Hematopoietic multipotent progenitor cell treated with erythropoietin and hydrocortisone succinate and interleukin-3 and kit ligand, for 6 days (in vitro differentiated cells): ENCODE measurements at regions not wholly inside any gene's neighbourhood (a gene's known extent, or its start where the extent isn't known, plus 50 kb on each side); places are given as distances from the start of the nearest gene placed in this dataset.
A peak's percentile ranks its signal among the peaks of the same experiment; 100 is the strongest.

Source experiments
- DNase-seq: peaks from one replicate; pipeline ENCODE4 v3.0.0-alpha.2; 2015

DNA sequence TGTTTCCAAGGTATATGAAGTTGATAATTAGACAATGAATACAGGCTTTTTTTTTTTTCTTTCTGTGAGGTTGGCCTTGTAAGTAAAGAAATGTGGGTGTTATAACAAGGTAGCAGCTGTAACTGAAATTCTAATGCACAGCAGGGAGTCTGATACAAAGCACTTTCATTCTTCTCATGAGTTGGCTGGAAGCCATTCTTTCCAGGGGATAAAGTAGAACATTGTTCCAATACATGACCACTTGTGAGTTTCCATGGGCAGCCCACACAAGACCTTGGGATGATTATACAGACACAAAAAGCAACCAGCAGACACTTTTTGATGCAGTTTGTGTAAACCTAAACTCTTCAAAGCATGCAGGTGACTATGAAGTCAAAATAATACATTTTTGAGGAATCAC, 1785.9 kb upstream of the WWC1 start:
- no peak for DNase-seq

DNA sequence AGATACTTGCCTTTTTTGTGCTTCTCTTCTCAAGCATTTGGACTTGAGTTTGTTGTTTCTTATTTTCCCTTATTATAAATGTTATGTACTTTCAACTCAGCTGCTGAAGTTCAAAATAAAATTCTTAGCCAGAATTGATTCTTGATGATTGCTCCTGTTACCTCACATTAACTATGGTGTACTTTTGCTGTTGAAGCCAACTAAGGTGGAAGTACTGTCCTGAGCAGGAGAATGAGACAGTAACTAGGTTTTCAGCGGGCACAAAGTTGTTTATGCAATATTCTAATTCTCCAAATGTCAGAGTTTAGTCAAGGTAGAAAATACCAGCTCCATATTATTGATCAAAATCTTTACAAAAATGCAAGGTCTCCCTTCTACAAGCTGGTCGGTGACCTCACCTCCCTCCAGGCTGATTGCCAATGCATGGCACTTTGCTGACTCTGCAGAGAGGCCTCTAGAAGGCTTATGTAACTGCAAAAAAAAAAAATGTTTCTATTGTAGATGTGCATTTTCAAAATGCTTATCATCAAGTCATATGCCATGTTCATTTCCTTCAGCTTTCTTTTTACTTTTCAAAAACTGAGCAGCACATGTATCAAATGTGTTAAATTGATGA, 1783.5 kb upstream of the WWC1 start:
- DNase-seq = no peak

DNA sequence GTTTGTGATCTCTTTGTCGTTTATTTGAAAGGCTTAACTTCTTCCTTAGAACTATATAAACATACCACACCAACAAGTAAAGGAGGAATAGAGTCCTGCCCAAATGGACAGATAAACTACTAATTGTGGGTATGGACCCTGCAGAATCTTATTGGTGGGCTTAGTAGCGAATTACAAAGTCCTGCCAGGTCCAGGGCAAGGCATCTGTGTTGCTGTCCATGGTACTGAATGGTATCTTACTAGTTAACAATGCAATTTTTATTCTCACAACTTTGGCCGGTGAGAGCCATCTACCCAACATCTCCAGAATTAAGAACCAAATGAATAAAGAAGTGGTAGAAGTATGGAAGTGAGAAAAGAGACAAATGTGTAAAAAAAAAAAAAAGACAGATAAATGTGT, 1782.4 kb upstream of the WWC1 start:
- DNase-seq = peak; percentile 63

DNA sequence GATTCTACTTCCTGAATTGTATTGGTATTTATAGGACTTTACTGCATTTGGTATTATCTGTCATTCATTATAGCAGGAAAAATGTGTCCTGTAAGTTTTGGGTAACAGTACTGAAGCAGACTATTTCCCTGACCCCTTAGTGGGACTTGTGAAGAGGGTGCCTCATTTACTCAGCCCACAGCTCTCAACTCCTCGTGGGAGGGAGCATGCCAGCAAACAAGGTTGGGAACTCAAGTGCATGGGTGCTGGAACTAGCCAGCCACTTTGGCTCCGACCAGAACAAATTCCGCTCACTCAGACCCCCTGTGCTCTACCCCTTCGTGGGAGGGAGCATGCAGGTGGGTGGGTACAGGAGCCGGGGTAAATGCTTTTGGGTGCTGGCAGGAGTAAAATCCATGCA, 1773.5 kb upstream of the WWC1 start:
- no peak for DNase-seq

DNA sequence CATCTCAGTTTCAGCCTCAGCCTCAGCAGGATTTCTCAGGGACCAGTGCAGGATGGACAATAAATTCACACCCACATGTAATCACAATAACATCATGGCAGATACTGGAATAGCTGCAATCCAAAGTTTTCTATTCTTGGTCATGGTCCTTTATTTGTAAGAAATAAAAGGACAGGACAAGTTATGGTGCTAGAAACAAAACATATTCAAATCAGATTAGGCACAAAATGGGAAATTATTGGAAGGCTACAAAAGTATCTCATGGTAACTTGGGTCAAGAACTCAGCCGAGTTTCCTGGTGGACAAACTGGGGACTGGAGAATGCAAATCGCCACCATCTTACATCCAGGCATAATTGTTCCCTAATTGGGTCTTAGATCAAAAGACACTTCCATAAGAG, 1768.2 kb upstream of the WWC1 start:
- no peak for DNase-seq

DNA sequence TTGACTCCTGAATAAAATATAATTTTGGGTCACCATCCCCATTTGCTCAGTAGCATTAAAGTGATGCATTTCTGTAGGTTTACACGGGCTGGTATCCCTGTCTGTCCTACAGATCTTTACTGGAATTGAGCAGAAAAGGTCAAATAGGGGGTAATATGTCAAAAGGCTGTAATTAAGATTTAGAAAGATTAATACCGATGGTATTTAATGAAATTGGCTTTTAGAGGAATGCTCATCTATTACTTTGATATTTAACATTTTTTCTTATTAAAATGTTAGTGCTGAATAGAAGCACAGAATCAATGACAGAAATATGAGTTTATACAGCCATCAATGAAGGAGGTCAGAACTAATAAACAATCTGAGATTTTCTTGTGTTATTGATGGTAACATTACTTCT, 1762.2 kb upstream of the WWC1 start:
- no peak for DNase-seq

DNA sequence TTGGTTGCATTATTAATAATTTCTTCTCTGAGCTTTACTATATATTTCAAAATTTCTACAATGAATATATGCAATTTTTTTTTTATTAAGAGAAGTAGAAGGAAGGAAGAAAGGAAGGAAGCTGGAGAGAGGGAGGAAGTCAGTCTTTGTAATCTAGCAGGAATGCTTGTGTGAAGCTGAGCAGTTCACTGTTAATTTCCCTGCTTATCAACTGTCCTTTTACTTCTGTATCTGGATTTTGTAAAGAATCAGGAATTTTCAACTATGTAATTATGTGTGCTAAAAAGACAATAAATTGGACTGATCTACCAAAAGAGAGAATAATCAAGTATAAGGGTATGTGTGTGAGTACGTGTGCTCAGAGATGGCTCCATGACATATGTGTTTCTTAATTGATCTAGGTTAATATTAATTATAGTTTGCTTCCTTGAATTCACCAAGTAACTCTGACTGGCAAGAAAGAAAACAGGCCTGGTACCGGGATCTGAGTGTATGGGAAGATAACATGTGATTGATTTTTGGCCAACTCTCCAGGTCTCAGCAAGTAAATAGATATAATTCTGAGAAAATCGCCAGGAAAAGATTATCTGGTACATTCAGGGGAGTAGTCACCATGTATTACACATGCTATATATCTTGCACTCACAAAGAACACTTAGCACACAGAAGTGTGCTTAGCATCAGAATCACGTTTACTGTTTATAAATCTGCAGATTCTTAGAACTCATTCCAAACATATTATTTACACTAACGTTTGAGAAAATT, 1758.8 kb upstream of the WWC1 start:
- no peak for DNase-seq

DNA sequence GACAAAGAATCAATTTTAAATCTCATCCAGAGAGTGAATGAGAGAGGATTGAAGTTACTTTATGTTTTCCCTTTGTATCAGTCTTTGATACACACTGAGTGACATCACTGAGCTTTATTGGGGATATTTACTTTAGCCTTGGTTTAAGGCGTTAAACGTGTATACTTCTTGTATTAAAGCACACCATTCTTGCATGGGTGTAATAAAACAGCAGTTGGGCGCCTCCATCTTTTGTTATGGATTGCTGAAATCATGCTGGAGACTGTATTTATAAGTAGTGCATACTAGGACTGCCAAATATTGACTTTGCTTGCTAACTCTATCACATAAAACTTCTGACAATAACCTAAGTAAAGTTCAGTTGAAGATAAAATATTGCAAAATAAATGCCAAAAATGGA, 1755.8 kb upstream of the WWC1 start:
- DNase-seq = no peak

DNA sequence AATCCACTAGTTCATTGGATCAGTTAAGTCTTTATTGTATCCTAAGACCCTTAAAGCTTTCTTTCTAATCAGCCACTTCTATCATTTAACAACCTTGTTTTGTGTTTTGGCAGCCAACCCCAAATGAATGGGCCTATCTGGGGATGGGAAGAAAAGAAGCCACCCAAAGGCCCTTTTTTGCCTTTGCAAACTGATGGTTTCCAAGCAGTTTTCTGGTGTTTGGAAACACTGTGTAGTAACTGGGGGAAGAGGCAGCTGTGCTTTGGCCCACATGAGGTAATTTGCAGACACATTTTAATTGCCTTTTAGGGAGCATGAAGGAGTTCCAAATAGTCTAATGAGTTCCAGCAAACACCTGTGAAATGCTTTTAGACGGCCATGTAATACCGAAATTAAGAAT, 1751.3 kb upstream of the WWC1 start:
- no peak for DNase-seq

DNA sequence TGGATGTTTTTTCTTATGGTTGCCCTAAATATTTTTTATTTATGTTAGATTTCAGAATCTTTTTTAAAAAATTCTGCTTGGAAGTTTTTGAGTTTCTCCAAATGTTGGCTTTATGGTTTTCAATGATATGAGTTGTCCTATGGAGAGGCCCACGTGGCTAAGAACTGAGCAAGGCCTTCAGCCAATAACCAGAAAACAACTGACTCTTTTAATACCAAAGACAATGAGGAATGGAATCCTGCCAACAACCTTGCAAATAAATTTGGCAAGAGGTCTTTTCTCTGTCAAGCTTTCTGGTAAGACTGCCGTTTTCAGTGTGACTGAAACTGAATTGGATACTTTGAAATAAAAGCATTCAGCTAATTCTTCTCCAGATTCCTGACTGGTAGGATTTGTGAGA, 1740.1 kb upstream of the WWC1 start:
- DNase-seq = no peak

DNA sequence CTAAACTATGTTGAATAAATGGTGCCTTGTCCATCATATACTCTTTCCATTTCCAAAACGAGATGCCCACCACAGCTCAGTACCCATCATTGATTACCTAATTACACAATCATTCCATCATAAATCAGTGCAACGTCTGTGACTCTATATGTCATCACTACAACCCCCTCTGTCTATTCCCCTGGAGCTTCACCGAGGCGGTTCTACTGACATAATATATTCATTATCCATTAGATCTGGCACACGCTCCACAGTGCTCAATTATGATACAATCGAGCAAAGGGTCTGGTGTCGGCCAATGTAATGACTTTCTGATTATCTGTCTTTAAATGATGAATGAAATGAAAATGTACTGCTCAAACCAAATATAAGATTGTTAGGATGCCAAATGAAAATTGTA, 1737.7 kb upstream of the WWC1 start:
- DNase-seq = no peak

DNA sequence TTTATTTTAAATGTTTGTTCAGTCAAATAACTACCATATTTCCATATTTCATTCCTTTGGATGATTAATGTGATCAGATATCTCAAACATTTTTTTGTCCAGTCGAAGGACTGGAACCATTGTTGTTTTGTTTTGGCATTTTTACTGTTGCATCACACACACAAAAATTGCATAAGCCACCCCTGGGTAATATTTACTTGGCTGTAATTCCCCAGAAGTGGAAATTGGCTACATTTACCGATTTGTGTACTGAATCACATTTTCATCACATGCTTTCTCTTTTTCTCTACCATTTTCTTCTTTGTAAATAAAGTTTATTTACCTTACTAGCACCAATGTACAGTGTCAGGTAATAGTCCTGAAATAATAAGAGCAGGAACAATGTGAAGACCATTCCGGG, 1729.7 kb upstream of the WWC1 start:
- DNase-seq = no peak

DNA sequence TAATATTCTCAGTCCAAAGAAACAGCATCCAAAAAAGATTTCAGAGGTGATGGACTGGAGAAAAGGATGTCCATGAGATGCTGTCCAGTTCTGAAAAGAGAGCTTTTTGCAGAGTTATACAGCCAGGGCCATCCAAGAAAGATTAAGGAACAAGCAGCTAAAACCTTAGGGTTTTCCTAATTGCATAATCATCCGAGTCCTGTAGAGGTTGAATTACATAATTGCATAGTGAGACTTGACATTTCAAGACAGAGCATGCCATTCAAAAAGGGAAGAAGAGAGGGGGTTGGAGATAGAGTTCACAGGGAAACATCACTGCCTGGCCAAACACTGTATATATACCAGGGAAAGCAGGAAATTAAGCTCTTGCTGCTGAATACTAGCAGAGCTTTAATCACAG, 1729.2 kb upstream of the WWC1 start:
- DNase-seq = peak; percentile 1

DNA sequence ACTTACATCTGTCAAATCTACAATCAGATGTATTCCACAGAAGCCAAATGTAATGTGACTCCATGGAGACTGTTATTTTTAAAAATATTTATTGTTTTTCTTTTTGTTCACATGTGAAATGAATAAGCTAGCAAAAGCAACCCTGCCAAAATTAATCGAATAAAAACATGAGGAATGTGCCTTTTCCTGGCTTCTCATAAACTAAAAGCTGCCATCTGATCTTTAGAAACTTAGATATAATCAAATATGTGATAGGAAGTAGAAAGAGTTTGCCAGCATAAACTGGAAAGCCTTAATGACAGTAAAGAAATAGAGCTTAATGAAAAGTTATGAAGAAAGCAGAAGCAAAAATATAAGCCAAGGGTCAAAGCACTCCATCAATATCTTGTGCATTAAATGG, 1724.7 kb upstream of the WWC1 start:
- DNase-seq = no peak

DNA sequence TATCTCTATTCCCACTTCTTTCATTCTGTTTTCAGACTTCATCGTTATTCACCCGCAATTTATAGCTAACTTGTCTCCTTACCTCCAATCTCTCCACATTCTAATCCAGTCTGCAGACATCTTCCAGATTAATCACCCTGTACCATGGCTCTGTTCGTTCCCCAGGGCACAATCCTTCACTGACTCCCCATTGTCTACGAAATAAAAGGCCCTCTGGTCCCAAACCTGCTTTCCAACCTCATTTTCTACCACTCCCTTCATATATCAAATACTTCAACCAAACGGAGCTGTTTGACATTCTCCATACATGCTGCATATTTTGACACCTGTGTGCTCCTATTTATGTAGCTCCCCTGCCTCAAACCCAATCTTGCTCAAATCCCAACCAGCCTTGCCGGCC, 1720.6 kb upstream of the WWC1 start:
- DNase-seq = no peak

DNA sequence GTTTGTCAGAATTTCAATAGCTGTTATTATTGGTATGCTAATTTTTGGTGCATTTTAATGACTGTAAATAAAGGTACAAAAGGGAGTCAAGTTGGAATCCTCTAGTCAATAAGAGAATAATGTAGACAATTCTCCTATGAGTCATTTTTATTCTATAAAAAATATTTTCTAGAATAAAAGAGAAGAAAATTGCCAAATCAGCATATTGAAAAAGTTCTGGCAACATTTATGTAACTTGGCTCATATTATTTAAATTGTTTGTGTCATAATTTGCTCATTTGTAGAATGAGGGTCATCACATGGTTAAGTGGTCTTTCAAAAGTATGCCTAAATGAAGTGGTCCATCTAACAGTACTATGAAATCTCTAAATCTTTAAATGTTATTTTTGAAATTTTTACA, 1719.8 kb upstream of the WWC1 start:
- DNase-seq = no peak

DNA sequence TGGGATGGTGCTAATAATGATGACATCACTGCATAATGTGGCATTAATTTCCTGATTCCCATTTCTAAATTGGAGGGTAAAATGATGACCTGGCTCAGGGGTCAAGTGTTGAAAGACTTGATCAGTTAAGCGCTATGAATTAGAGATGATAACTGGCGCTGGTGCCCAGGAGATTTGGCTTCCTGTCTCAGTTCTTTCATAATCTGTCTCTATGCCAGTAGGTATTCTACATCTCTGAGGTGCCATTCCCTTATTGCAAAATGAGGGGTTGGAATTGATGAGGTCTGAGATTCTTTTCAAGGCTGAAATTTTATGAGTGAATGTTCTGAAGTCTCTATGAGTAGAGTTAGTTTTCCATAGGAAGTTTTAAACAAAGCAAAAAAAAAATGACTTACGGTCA, 1715.1 kb upstream of the WWC1 start:
- no peak for DNase-seq

DNA sequence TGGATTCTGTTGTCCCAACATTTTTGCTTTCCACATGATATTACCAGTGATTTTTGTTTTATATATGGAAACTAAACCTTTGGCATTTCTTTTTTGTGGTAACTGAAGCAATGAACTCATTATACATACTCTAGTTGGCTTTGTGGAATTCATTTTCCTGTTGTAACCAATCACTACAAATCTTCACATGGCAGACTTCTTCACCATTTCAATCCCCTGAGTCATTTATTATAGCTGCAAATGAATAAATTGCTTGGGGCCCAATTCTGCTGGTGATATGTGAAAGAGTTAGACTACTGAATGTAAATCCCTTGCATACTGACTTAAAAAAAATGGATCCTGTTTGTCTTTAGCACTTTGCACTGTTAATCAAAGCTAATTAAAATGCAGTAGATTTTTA, 1709.6 kb upstream of the WWC1 start:
- no peak for DNase-seq

DNA sequence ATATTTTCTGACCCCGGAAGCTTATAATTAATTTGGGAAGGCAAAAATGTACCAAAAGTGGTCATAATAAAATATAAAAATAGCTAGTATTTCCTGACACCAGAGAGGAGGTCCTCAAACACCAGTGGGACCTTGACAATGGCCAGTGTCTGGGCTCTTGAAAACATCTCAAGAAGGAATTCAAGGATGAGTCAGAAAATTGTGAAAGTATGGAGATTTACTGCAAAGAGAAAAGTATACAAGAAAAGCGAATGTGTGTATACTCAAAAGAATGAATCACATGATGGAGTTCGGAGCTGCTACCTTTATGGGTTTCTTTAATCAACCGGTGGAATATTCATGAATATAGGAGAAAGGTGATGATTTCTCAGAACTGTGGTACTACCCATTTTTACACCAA, 1709.0 kb upstream of the WWC1 start:
- no peak for DNase-seq

DNA sequence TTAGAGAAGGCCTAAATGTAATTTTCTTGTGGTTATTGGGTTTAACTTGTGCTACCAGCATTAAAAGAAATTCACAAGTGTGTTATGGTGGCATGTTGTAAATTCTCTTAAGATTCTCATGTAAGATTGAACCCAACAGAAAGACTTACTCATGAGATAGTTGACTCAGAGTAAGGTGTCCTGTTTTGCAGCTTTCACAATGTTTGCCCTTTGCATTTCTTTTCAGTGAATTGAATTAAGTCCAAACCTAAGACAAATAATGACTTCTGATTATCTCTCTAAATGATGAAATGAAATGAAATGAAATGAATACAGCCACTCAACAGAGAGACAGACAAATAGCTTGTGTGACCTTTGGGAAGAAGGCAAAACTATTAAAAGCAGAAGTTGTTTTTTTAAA, 1696.9 kb upstream of the WWC1 start:
- no peak for DNase-seq

DNA sequence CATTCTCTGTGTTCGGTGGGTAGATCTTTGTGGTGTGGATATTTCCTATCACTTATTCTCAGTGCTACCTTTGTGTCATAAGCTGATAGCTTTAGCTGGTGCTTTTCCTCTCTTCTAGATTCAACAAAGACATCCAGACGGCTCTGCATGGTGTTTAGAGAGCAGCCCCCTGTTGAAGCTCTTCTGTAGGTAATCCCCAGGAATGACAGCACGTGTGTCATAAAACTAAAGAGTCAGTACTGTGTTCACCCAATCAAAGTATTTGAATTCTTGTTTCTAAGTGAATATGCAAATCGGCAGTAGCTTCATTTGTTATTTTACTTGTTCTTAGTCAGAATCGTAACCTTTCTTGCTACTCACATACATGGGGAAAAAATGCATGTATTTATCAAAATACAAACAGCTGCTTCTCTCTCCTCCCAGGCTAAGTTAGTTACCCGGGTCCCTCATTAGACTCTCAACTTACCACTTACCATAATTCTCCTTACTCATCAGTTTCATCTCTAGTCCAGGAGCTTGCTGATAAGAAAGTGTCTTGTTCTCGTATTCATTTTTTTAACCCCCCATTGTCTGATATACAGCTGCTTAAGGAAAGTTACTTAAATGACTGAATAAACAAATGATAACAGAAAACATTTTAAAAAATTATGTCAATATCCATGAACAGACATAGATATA, 1696.0 kb upstream of the WWC1 start:
- no peak for DNase-seq

DNA sequence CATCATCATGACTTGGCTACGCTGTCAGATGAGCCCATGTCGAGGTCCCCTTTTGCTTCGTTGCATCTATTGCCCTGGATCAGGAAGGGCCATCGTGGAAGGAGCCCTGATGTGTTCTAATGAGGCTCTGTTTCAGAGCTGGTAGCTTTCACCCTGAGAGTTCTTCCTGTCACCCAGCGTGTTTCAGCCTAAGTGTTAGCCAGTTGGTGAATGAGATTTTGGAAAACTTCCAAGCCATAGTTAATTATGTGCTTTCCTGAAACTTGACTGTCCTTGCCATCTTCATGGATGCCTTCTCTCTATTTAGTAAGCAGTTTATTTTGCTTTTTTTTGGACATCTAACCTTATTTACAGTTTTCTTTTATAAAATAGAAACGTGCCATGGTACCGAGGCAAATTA, 1695.4 kb upstream of the WWC1 start:
- DNase-seq = no peak

DNA sequence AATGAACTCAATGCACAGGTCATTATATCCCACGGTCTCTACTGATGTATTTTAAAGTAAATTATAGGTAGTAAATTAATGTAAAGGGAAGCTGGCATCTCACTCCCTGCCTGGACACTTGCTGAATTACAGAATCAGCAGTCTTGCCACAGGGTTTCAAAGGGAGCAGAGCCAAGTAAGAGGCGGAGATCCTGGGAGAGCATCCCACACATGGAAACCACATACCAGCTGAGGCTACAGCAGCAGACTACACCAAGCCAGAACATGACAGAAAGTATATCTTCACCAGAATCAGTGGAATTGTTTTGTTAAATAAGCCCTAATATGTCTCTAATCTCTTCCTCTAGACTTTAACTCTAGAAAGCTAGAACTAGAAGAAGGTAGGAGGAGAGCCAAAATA, 1689.2 kb upstream of the WWC1 start:
- no peak for DNase-seq

DNA sequence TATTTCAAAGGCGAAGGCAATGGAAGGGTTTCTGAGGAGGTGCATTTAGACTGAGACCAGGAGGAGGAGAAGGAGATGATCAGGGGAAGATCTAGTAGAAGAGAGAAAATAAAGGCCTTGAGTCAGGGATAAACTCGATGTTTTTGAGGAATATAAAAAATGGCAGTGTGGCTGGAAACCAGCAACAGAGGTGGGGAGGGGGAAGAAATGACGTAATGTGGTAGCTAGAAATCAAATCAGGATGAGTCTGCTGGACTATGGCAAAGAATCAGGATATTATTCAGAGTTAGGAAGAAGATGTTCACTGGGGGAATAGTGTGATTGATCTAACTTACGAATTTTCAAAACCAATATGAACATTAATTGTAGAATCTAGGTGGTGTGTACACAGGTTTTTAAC, 1673.9 kb upstream of the WWC1 start:
- DNase-seq = no peak

DNA sequence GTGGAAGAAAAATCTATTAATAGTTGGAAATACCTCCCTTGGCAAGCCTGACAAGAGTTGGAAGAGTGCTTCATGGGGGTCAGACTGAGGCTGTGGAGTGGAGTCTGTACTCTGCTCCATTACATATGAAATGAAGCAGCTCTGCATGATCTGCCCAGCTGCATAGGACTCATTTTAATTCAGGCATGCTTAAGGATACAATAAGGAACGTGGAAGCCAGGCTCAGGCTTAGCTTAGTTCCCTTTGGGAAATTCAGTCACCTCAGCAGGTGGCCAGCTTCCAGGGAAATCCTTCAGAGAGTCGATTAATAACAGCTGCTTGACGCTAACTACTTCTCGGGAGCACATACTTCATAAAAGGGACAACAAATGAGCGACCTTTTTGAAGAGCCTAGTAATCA, 1672.9 kb upstream of the WWC1 start:
- DNase-seq = no peak
